ENCODE measurements at regions not wholly inside any gene's neighbourhood (a gene's known extent, or its start where the extent isn't known, plus 50 kb on each side); places are given as distances from the start of the nearest gene placed in this dataset.

- TF ChIP-seq MAX (CRISPR knock-in tag; IDR thresholded peaks at IDR 0.05) = no peak
- no peak for TF ChIP-seq ESRRA (CRISPR knock-in tag; IDR thresholded peaks at IDR 0.05; ENCODE audit: borderline replicate concordance)
- TF ChIP-seq, protein P1, sequence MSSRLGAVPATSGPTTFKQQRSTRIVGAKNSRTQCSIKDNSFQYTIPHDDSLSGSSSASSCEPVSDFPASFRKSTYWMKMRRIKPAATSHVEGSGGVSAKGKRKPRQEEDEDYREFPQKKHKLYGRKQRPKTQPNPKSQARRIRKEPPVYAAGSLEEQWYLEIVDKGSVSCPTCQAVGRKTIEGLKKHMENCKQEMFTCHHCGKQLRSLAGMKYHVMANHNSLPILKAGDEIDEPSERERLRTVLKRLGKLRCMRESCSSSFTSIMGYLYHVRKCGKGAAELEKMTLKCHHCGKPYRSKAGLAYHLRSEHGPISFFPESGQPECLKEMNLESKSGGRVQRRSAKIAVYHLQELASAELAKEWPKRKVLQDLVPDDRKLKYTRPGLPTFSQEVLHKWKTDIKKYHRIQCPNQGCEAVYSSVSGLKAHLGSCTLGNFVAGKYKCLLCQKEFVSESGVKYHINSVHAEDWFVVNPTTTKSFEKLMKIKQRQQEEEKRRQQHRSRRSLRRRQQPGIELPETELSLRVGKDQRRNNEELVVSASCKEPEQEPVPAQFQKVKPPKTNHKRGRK (CRISPR knock-in tag; IDR thresholded peaks at IDR 0.05; ENCODE audit: borderline replicate concordance) = no peak
- TF ChIP-seq, protein P2, sequence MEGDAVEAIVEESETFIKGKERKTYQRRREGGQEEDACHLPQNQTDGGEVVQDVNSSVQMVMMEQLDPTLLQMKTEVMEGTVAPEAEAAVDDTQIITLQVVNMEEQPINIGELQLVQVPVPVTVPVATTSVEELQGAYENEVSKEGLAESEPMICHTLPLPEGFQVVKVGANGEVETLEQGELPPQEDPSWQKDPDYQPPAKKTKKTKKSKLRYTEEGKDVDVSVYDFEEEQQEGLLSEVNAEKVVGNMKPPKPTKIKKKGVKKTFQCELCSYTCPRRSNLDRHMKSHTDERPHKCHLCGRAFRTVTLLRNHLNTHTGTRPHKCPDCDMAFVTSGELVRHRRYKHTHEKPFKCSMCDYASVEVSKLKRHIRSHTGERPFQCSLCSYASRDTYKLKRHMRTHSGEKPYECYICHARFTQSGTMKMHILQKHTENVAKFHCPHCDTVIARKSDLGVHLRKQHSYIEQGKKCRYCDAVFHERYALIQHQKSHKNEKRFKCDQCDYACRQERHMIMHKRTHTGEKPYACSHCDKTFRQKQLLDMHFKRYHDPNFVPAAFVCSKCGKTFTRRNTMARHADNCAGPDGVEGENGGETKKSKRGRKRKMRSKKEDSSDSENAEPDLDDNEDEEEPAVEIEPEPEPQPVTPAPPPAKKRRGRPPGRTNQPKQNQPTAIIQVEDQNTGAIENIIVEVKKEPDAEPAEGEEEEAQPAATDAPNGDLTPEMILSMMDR (IDR thresholded peaks at IDR 0.05) = no peak
- TF ChIP-seq, protein P3, sequence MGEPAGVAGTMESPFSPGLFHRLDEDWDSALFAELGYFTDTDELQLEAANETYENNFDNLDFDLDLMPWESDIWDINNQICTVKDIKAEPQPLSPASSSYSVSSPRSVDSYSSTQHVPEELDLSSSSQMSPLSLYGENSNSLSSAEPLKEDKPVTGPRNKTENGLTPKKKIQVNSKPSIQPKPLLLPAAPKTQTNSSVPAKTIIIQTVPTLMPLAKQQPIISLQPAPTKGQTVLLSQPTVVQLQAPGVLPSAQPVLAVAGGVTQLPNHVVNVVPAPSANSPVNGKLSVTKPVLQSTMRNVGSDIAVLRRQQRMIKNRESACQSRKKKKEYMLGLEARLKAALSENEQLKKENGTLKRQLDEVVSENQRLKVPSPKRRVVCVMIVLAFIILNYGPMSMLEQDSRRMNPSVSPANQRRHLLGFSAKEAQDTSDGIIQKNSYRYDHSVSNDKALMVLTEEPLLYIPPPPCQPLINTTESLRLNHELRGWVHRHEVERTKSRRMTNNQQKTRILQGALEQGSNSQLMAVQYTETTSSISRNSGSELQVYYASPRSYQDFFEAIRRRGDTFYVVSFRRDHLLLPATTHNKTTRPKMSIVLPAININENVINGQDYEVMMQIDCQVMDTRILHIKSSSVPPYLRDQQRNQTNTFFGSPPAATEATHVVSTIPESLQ (CRISPR knock-in tag; IDR thresholded peaks at IDR 0.05) = no peak
- no peak for TF ChIP-seq ZMAT4 (CRISPR knock-in tag; IDR thresholded peaks at IDR 0.05)
- no peak for TF ChIP-seq ZNF263 (CRISPR knock-in tag; IDR thresholded peaks at IDR 0.05; ENCODE audit: low read depth)
These were observed 79.4 kb upstream of the SETMAR start for GRCh38 chr3:4223777-4224176.
